Tibial artery (tissue), 4 donors: ENCODE measurements at regions not wholly inside any gene's neighbourhood (a gene's known extent, or its start where the extent isn't known, plus 50 kb on each side); places are given as distances from the start of the nearest gene placed in this dataset.

ENCODE experiments used
- DNase-seq, 2 donors: peaks; one replicate each; pipeline ENCODE4 v3.0.0-alpha.2; 2019
- H3K27ac ChIP-seq, 2 donors: fragments of 200-600 bp; sonication (generic) in 1 of 2; 1 replicate in 1 of 2; 2 replicates in 1 of 2; pipeline ENCODE4 v1.5.1; 2018 to 2019; ENCODE audit warnings: mild to moderate bottlenecking in 1 of 2
- H3K27me3 ChIP-seq, 2 donors: fragments of 200-600 bp; sonication (generic) in 1 of 2; one replicate each; pipeline versions ENCODE4 v1.5.1 to v1.6.0; 2016 to 2019
- H3K36me3 ChIP-seq, 3 donors: fragments of 200-600 bp; sonication (generic) in 2 of 3; one replicate each; pipeline ENCODE4 v1.5.1; 2016 to 2019; ENCODE audit warnings: mild to moderate bottlenecking in 2 of 3
- H3K4me1 ChIP-seq, 4 donors: fragments of 200-600 bp; sonication (generic) in 2 of 4; 1 replicate in 3 of 4; 2 replicates in 1 of 4; pipeline ENCODE4 v1.5.1; 2016 to 2019
- H3K4me3 ChIP-seq, 2 donors: fragments of 200-600 bp; sonication (generic) in 1 of 2; 1 replicate in 1 of 2; 2 replicates in 1 of 2; pipeline ENCODE4 v1.5.1; 2018 to 2019; ENCODE audit warnings: mild to moderate bottlenecking in 2 of 2
- H3K9me3 ChIP-seq, 3 donors: fragments of 200-600 bp; sonication (generic) in 1 of 3; one replicate each; pipeline ENCODE4 v1.5.1; 2016 to 2019
- intact Hi-C: fragments of 100-400 bp; cut with DNase I; formaldehyde crosslinking; loops from one replicate; pipeline ENCODE4 v1.15.0; 2023; ENCODE audit warnings: low total_unique reads
- TF ChIP-seq, protein P1 (sequence below), 2 experiments: fragments of 200-600 bp in 1 of 2; fragments of 450-650 bp in 1 of 2; IDR thresholded peaks; one replicate each; pipeline ENCODE4 v1.5.1; 2017 to 2019; ENCODE audit warnings: antibody characterized with exemption in 2 of 2, mild to moderate bottlenecking in 1 of 2, moderate library complexity in 1 of 2

DNA sequence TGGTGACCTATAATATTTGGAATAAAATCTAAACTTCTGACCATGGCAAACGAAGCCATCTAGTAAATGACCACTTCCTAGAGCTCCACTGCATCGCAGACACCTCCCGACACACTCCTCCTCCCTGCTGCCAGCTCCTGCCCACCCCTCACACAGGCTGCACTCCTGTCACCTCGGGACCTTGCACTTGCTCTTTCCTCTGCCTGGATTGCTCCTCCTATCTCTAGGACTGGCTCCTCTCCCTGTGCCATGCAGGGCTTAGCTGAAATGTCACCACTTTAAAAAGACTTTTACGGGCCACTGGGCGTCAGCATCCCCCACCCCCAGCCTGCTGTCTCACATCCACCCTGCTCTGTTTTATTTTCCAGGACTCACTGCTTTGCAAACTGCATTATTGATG lies 87.6 kb upstream of the MC3R start:
- DNase-seq, result no peak
- no peak overlapping the region for H3K4me3 ChIP-seq
- H3K4me1 ChIP-seq, result no peaks in the 10 kb centered on the region
- TF ChIP-seq, protein P1, sequence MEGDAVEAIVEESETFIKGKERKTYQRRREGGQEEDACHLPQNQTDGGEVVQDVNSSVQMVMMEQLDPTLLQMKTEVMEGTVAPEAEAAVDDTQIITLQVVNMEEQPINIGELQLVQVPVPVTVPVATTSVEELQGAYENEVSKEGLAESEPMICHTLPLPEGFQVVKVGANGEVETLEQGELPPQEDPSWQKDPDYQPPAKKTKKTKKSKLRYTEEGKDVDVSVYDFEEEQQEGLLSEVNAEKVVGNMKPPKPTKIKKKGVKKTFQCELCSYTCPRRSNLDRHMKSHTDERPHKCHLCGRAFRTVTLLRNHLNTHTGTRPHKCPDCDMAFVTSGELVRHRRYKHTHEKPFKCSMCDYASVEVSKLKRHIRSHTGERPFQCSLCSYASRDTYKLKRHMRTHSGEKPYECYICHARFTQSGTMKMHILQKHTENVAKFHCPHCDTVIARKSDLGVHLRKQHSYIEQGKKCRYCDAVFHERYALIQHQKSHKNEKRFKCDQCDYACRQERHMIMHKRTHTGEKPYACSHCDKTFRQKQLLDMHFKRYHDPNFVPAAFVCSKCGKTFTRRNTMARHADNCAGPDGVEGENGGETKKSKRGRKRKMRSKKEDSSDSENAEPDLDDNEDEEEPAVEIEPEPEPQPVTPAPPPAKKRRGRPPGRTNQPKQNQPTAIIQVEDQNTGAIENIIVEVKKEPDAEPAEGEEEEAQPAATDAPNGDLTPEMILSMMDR (IDR thresholded peaks at IDR 0.05), result no peak
- peaks cover 0 to 3% of the 10 kb centered on the region in 2 donors for H3K27me3 ChIP-seq
- no peak overlapping the region for H3K27ac ChIP-seq
- intact Hi-C loops, result no loop called here
- H3K36me3 ChIP-seq, result no peaks in the 10 kb centered on the region
- no peaks in the 10 kb centered on the region for H3K9me3 ChIP-seq

DNA sequence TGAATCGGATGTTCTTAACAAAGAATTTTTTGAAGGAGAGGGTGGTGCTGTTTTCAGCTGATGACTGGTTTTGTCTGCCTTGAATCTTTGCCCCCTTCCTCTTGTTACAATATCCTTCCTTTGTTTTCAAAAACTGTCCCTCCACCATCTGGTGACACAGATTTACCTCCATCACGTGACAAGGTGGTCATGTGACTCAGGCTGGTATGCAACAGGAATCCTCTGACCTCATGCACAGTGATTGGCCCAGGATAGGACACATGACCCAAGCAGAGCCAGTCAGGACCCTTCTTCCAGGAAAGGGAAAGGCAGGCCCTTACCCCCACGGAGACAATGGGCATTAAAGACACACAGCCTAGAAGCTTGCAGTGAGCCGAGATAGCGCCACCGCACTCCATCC lies 84.7 kb upstream of the MC3R start:
- Histone ChIP-seq H3K27me3 (no peaks in the 10 kb centered on the region), H3K4me3 (no peak overlapping the region), H3K9me3 (no peaks in the 10 kb centered on the region), H3K4me1 (no peaks in the 10 kb centered on the region), H3K27ac (no peak overlapping the region), H3K36me3 (no peaks in the 10 kb centered on the region)
- TF ChIP-seq, protein P1 (IDR thresholded peaks at IDR 0.05), result no peak
- intact Hi-C loops, result no loop called here
- DNase-seq, result no peak

DNA sequence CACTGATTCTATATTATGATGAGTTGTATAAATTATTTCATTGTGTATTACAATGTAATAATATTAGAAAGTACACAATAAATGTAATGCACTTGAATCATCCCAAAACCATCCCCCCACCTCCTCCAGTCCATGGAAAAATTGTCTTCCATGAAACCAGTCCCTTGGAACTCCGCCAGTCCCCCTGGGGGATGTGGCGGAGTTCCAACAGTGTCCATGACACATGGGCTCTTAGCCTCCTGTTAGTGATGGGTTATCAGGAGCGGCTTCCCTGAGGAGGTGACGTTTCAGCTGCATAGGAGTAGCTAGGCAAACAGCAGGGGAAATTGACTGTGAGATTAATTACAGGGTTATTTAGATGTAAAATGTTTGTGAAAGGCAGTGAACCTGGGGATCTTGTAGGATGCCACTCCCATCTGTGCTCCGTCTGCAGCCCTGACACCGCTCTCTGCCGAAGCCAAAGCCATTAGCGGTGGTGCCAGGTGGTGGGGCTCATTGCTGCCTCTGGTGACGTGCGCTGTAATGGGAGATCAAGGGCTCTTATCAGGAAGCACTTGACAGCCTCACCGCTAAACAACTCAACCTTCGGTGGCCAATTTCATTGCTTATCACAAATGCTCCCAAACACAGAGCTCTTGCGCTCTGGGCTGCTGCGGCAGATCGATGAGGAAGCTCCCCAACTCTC lies 81.6 kb upstream of the MC3R start:
- DNase-seq, result no peak
- Histone ChIP-seq H3K4me3 (no peak overlapping the region), H3K27me3 (no peaks in the 10 kb centered on the region), H3K36me3 (no peaks in the 10 kb centered on the region), H3K4me1 (no peaks in the 10 kb centered on the region), H3K27ac (no peak overlapping the region), H3K9me3 (no peaks in the 10 kb centered on the region)
- TF ChIP-seq, protein P1 (IDR thresholded peaks at IDR 0.05), result no peak
- intact Hi-C loops, result no loop called here

DNA sequence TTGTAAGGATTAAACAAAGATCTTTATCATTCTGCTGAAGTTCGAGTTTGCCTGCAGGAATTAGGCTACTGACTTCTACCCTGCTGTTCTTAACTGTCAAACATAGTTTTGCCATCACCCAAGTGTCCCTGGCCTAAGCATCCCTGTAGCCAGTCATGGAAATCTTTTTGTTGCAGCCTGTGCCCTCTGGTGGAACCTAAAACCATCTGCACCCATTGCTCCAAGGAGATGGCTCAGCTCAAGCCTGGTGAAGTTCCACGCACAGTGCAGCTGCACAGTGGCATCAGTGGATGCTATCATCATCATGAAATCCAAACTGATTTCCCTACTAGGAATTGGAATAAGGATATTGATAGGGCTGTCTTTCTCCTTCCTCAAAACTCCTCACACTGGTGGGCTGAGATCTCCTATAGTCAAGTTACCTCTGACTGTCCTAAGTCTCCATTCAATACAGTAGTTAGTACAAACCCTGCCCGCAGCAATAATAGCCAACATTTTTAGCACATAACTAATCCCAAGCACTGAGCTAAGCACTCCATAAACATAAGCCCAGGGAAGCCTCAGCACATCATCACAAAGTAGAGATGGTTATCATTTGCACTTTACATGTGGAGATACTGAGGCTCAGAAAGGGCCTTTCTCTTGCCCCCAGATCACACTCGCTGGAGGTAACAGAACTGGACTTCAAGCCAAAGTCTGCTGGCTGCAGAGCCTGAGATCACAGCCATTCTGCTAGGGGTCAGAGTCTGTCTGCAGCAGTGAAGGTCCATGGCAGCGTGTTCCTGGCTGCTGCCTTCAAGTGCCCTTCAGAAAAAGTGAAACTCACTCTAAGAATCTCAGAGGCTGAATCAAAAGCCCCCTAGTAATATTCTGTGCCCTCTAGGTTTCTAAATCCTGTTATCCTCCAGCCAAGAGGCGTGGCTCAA lies 77.2 kb upstream of the MC3R start:
- TF ChIP-seq, protein P1 (IDR thresholded peaks at IDR 0.05), result peak; percentile 25 to 41
- Histone ChIP-seq H3K9me3 (no peaks in the 10 kb centered on the region), H3K27me3 (no peaks in the 10 kb centered on the region), H3K4me1 (no peaks in the 10 kb centered on the region), H3K36me3 (no peaks in the 10 kb centered on the region), H3K27ac (no peak overlapping the region), H3K4me3 (no peak overlapping the region)
- no peak for DNase-seq
- intact Hi-C loops, result no loop called here

DNA sequence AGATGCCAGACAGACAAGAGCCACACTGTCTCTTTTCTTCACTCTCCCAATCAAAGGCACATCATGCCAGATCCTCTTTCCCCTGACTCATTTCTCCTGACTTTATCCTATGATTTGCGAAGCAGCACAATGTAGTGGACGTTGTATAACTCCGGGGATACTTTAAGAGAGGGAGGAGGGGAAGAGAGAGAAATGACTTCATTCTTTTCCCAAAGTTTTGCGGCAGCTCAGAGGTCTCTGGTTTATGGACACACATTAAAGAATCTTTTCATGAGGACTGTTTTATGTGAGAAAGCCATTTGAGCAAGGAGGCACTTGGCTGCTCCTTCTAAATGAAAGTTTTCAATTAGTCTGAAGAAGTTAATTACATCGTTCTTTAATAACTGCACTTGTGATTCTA lies 75.1 kb upstream of the MC3R start:
- H3K4me3 ChIP-seq, result no peak overlapping the region
- no peaks in the 10 kb centered on the region for H3K4me1 ChIP-seq
- no peak for DNase-seq
- no peak overlapping the region for H3K27ac ChIP-seq
- TF ChIP-seq, protein P1 (IDR thresholded peaks at IDR 0.05), result no peak
- H3K27me3 ChIP-seq, result no peaks in the 10 kb centered on the region
- H3K9me3 ChIP-seq, result no peaks in the 10 kb centered on the region
- no peaks in the 10 kb centered on the region for H3K36me3 ChIP-seq
- intact Hi-C loops, result no loop called here
